ENCODE measurements at regions not wholly inside any gene's neighbourhood (a gene's known extent, or its start where the extent isn't known, plus 50 kb on each side); places are given as distances from the start of the nearest gene placed in this dataset.
"Not testable (repeated sequence)": the region's sequence is repeated elsewhere in the genome, so short reads cannot be mapped to it uniquely, and the experiment has no call there.

GRCh38 chr7:13793926-13794325, 195.5 kb downstream of the ETV1 start:
- DNase-seq (ENCODE audit: low spot score): no peak

GRCh38 chr7:13794581-13794980, 194.9 kb downstream of the ETV1 start:
- DNase-seq (ENCODE audit: low spot score): no peak

GRCh38 chr7:13797545-13797944, 191.9 kb downstream of the ETV1 start:
- DNase-seq (ENCODE audit: low spot score): no peak

- peak; percentile 7 for DNase-seq (ENCODE audit: low spot score)
Observed at GRCh38 chr7:13800694-13801448, 188.6 kb downstream of the ETV1 start.

GRCh38 chr7:13801669-13802068, 187.8 kb downstream of the ETV1 start:
- no peak for DNase-seq (ENCODE audit: low spot score)

- DNase-seq (ENCODE audit: low spot score): no peak
Observed at GRCh38 chr7:13802651-13803050, 186.8 kb downstream of the ETV1 start.

- no peak for DNase-seq (ENCODE audit: low spot score)
Observed at GRCh38 chr7:13803134-13803533, 186.3 kb downstream of the ETV1 start.

GRCh38 chr7:13806089-13806867, 183.2 kb downstream of the ETV1 start:
- DNase-seq (ENCODE audit: low spot score): not testable (repeated sequence)

- not testable (repeated sequence) for DNase-seq (ENCODE audit: low spot score)
Observed at GRCh38 chr7:13817230-13817629, 172.2 kb downstream of the ETV1 start.

- no peak for DNase-seq (ENCODE audit: low spot score)
Observed at GRCh38 chr7:13821152-13821787, 168.2 kb downstream of the ETV1 start.

GRCh38 chr7:13822678-13823077, 166.8 kb downstream of the ETV1 start:
- no peak for DNase-seq (ENCODE audit: low spot score)

- DNase-seq (ENCODE audit: low spot score): no peak
Observed at GRCh38 chr7:13826752-13827151, 162.7 kb downstream of the ETV1 start.

GRCh38 chr7:13827716-13828115, 161.8 kb downstream of the ETV1 start:
- DNase-seq (ENCODE audit: low spot score): no peak

GRCh38 chr7:13829231-13829630, 160.2 kb downstream of the ETV1 start:
- no peak for DNase-seq (ENCODE audit: low spot score)

GRCh38 chr7:13829914-13830900, 159.3 kb downstream of the ETV1 start:
- no peak for DNase-seq (ENCODE audit: low spot score)

GRCh38 chr7:13832346-13832745, 157.1 kb downstream of the ETV1 start:
- DNase-seq (ENCODE audit: low spot score): no peak

- no peak for DNase-seq (ENCODE audit: low spot score)
Observed at GRCh38 chr7:13834328-13834761, 155.1 kb downstream of the ETV1 start.

- DNase-seq (ENCODE audit: low spot score): no peak
Observed at GRCh38 chr7:13835442-13835841, 154.0 kb downstream of the ETV1 start.

- DNase-seq (ENCODE audit: low spot score): no peak
Observed at GRCh38 chr7:13839063-13839462, 150.4 kb downstream of the ETV1 start.
